ENCODE measurements at regions not wholly inside any gene's neighbourhood (a gene's known extent, or its start where the extent isn't known, plus 50 kb on each side); places are given as distances from the start of the nearest gene placed in this dataset.

GRCh38 chr2:150417278-150417677, 70.2 kb downstream of the RND3 start:
- peak in 1 of 2 experiments; percentile 34 for DNase-seq

GRCh38 chr2:150415022-150415421, 72.4 kb downstream of the RND3 start:
- DNase-seq = no peak

GRCh38 chr2:150413910-150414309, 73.6 kb downstream of the RND3 start:
- no peak for DNase-seq

- no peak for DNase-seq
These were observed 74.1 kb downstream of the RND3 start for GRCh38 chr2:150413366-150413765.

- no peak for DNase-seq
These were observed 76.7 kb downstream of the RND3 start for GRCh38 chr2:150410809-150411208.

GRCh38 chr2:150409196-150409595, 78.3 kb downstream of the RND3 start:
- DNase-seq = no peak

GRCh38 chr2:150404147-150404546, 83.3 kb downstream of the RND3 start:
- DNase-seq = no peak

- no peak for DNase-seq
These were observed 84.0 kb downstream of the RND3 start for GRCh38 chr2:150403457-150403856.

GRCh38 chr2:150402953-150403352, 84.5 kb downstream of the RND3 start:
- no peak for DNase-seq

- no peak for DNase-seq
These were observed 86.6 kb downstream of the RND3 start for GRCh38 chr2:150400849-150401248.

- peak in 1 of 2 experiments; percentile 51 for DNase-seq
These were observed 94.9 kb downstream of the RND3 start for GRCh38 chr2:150392614-150393013.

GRCh38 chr2:150391779-150392178, 95.7 kb downstream of the RND3 start:
- DNase-seq = no peak

- DNase-seq = no peak
These were observed 98.0 kb downstream of the RND3 start for GRCh38 chr2:150389447-150389846.

- DNase-seq = no peak
These were observed 99.2 kb downstream of the RND3 start for GRCh38 chr2:150388289-150388625.

GRCh38 chr2:150387586-150388288, 99.7 kb downstream of the RND3 start:
- DNase-seq = no peak

GRCh38 chr2:150385211-150385610, 102.3 kb downstream of the RND3 start:
- no peak for DNase-seq

GRCh38 chr2:150383587-150383986, 103.9 kb downstream of the RND3 start:
- no peak for DNase-seq

GRCh38 chr2:150379166-150379565, 108.3 kb downstream of the RND3 start:
- no peak for DNase-seq

- no peak for DNase-seq
These were observed 108.8 kb downstream of the RND3 start for GRCh38 chr2:150378686-150379085.

- no peak for DNase-seq
These were observed 110.7 kb downstream of the RND3 start for GRCh38 chr2:150376553-150377335.

GRCh38 chr2:150375333-150375732, 112.1 kb downstream of the RND3 start:
- DNase-seq = no peak

- no peak for DNase-seq
These were observed 113.0 kb downstream of the RND3 start for GRCh38 chr2:150374492-150374891.

- no peak for DNase-seq
These were observed 114.1 kb downstream of the RND3 start for GRCh38 chr2:150373374-150373773.

GRCh38 chr2:150371044-150371818, 116.2 kb downstream of the RND3 start:
- no peak for DNase-seq

All from NCI-H2081 (cell line).